ENCODE measurements at regions not wholly inside any gene's neighbourhood (a gene's known extent, or its start where the extent isn't known, plus 50 kb on each side); places are given as distances from the start of the nearest gene placed in this dataset.

GRCh38 chr12:127416796-127417195 is 850.2 kb upstream of the TMEM132C start:
- no peak for DNase-seq

GRCh38 chr12:127419111-127419510 is 847.9 kb upstream of the TMEM132C start:
- no peak for DNase-seq

- no peak for DNase-seq
Observed at GRCh38 chr12:127421614-127422013, 845.4 kb upstream of the TMEM132C start.

GRCh38 chr12:127422935-127423566 is 843.9 kb upstream of the TMEM132C start:
- no peak for DNase-seq

- DNase-seq = no peak
Observed at GRCh38 chr12:127425474-127425873, 841.5 kb upstream of the TMEM132C start.

GRCh38 chr12:127428420-127428819 is 838.5 kb upstream of the TMEM132C start:
- no peak for DNase-seq

GRCh38 chr12:127429551-127430285 is 837.3 kb upstream of the TMEM132C start:
- no peak for DNase-seq

- DNase-seq = no peak
Observed at GRCh38 chr12:127430401-127430800, 836.6 kb upstream of the TMEM132C start.

GRCh38 chr12:127431177-127431576 is 835.8 kb upstream of the TMEM132C start:
- DNase-seq = no peak

- no peak for DNase-seq
Observed at GRCh38 chr12:127431594-127431993, 835.4 kb upstream of the TMEM132C start.

GRCh38 chr12:127435439-127435838 is 831.5 kb upstream of the TMEM132C start:
- no peak for DNase-seq

GRCh38 chr12:127438512-127439244 is 828.3 kb upstream of the TMEM132C start:
- DNase-seq = no peak

- no peak for DNase-seq
Observed at GRCh38 chr12:127445581-127446139, 821.3 kb upstream of the TMEM132C start.

GRCh38 chr12:127448906-127449305 is 818.1 kb upstream of the TMEM132C start:
- no peak for DNase-seq

GRCh38 chr12:127450826-127451225 is 816.1 kb upstream of the TMEM132C start:
- DNase-seq = no peak

GRCh38 chr12:127455347-127456265 is 811.4 kb upstream of the TMEM132C start:
- DNase-seq = no peak

- no peak for DNase-seq
Observed at GRCh38 chr12:127457726-127458125, 809.2 kb upstream of the TMEM132C start.

GRCh38 chr12:127459166-127459565 is 807.8 kb upstream of the TMEM132C start:
- no peak for DNase-seq

GRCh38 chr12:127459687-127460086 is 807.3 kb upstream of the TMEM132C start:
- no peak for DNase-seq

GRCh38 chr12:127463237-127463636 is 803.7 kb upstream of the TMEM132C start:
- DNase-seq = no peak

GRCh38 chr12:127469331-127469730 is 797.6 kb upstream of the TMEM132C start:
- DNase-seq = no peak

- no peak for DNase-seq
Observed at GRCh38 chr12:127473766-127474165, 793.2 kb upstream of the TMEM132C start.

- no peak for DNase-seq
Observed at GRCh38 chr12:127479256-127479655, 787.7 kb upstream of the TMEM132C start.

Data from hematopoietic multipotent progenitor cell treated with erythropoietin and hydrocortisone succinate and interleukin-3 and kit ligand, for 6 days (in vitro differentiated cells).